ENCODE measurements at regions not wholly inside any gene's neighbourhood (a gene's known extent, or its start where the extent isn't known, plus 50 kb on each side); places are given as distances from the start of the nearest gene placed in this dataset.
"Not testable (repeated sequence)": the region's sequence is repeated elsewhere in the genome, so short reads cannot be mapped to it uniquely, and the experiment has no call there.

GRCh38 chr2:7755879-7756278, 838.7 kb downstream of the RNF144A start:
- TF ChIP-seq, protein P1, sequence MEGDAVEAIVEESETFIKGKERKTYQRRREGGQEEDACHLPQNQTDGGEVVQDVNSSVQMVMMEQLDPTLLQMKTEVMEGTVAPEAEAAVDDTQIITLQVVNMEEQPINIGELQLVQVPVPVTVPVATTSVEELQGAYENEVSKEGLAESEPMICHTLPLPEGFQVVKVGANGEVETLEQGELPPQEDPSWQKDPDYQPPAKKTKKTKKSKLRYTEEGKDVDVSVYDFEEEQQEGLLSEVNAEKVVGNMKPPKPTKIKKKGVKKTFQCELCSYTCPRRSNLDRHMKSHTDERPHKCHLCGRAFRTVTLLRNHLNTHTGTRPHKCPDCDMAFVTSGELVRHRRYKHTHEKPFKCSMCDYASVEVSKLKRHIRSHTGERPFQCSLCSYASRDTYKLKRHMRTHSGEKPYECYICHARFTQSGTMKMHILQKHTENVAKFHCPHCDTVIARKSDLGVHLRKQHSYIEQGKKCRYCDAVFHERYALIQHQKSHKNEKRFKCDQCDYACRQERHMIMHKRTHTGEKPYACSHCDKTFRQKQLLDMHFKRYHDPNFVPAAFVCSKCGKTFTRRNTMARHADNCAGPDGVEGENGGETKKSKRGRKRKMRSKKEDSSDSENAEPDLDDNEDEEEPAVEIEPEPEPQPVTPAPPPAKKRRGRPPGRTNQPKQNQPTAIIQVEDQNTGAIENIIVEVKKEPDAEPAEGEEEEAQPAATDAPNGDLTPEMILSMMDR (IDR thresholded peaks at IDR 0.05; ENCODE audit: insufficient read depth in 1 of 2, low read depth in 1 of 2, low read length in 1 of 2, severe bottlenecking in 1 of 2, unreplicated experiment in 1 of 2): no peak
- intact Hi-C loops (cut with micrococcal nuclease; ENCODE audit: unreplicated experiment): no loop called here
- ChIA-PET POLR2A (no interaction called here), CTCF (no interaction called here)
- Histone ChIP-seq H3K36me3 (ENCODE audit: control insufficient read depth, insufficient read depth, low read length) (no peaks in the 10 kb centered on the region), H3K4me3 (ENCODE audit: low read depth, low read length) (no peak overlapping the region), H3K27me3 (replicated peaks; ENCODE audit: control insufficient read depth, insufficient read depth, low read length) (no peaks in the 10 kb centered on the region), H3K4me1 (no peaks in the 10 kb centered on the region), H3K9me3 (peaks cover 12% of the 10 kb centered on the region)
- no TSS peak for BruUV-seq (replicated peaks)
- H3K9me3 Mint-ChIP-seq (ENCODE audit: unreplicated experiment): peaks cover 13% of the 10 kb centered on the region
- H3K4me3 Mint-ChIP-seq (ENCODE audit: unreplicated experiment): no peak overlapping the region
- peaks cover 3% of the 10 kb centered on the region for H3K27me3 Mint-ChIP-seq (ENCODE audit: insufficient read depth, unreplicated experiment)
- H3K36me3 Mint-ChIP-seq (ENCODE audit: insufficient read depth, unreplicated experiment): peaks cover 7% of the 10 kb centered on the region
- no peaks in the 10 kb centered on the region for H3K4me1 Mint-ChIP-seq (ENCODE audit: low read depth, unreplicated experiment)
- no peak for DNase-seq
- no peak overlapping the region for H3K27ac Mint-ChIP-seq (ENCODE audit: unreplicated experiment)

GRCh38 chr2:7758073-7758759, 841.0 kb downstream of the RNF144A start:
- CTCF ChIA-PET: no interaction called here
- Histone ChIP-seq H3K27me3 (replicated peaks; ENCODE audit: control insufficient read depth, insufficient read depth, low read length) (no peaks in the 10 kb centered on the region), H3K36me3 (ENCODE audit: control insufficient read depth, insufficient read depth, low read length) (no peaks in the 10 kb centered on the region), H3K9me3 (peaks cover 23% of the 10 kb centered on the region), H3K4me1 (no peaks in the 10 kb centered on the region), H3K4me3 (ENCODE audit: low read depth, low read length) (no peak overlapping the region)
- no TSS peak for BruUV-seq (replicated peaks)
- H3K4me3 Mint-ChIP-seq (ENCODE audit: unreplicated experiment): no peak overlapping the region
- H3K4me1 Mint-ChIP-seq (ENCODE audit: low read depth, unreplicated experiment): no peaks in the 10 kb centered on the region
- intact Hi-C loops (cut with micrococcal nuclease; ENCODE audit: unreplicated experiment): no loop called here
- DNase-seq: no peak
- no peak overlapping the region for H3K27ac Mint-ChIP-seq (ENCODE audit: unreplicated experiment)
- POLR2A ChIA-PET: no interaction called here
- TF ChIP-seq, protein P1 (IDR thresholded peaks at IDR 0.05; ENCODE audit: insufficient read depth in 1 of 2, low read depth in 1 of 2, low read length in 1 of 2, severe bottlenecking in 1 of 2, unreplicated experiment in 1 of 2): no peak
- peaks cover 7% of the 10 kb centered on the region for H3K36me3 Mint-ChIP-seq (ENCODE audit: insufficient read depth, unreplicated experiment)
- peaks cover 3% of the 10 kb centered on the region for H3K27me3 Mint-ChIP-seq (ENCODE audit: insufficient read depth, unreplicated experiment)
- peaks cover 24% of the 10 kb centered on the region for H3K9me3 Mint-ChIP-seq (ENCODE audit: unreplicated experiment)

- peaks cover 3% of the 10 kb centered on the region for H3K27me3 Mint-ChIP-seq (ENCODE audit: insufficient read depth, unreplicated experiment)
- no peak overlapping the region for H3K27ac Mint-ChIP-seq (ENCODE audit: unreplicated experiment)
- Histone ChIP-seq H3K36me3 (ENCODE audit: control insufficient read depth, insufficient read depth, low read length) (no peaks in the 10 kb centered on the region), H3K4me1 (no peaks in the 10 kb centered on the region), H3K4me3 (ENCODE audit: low read depth, low read length) (no peak overlapping the region), H3K27me3 (replicated peaks; ENCODE audit: control insufficient read depth, insufficient read depth, low read length) (no peaks in the 10 kb centered on the region), H3K9me3 (peaks cover 33% of the 10 kb centered on the region)
- no peak overlapping the region for H3K4me3 Mint-ChIP-seq (ENCODE audit: unreplicated experiment)
- peaks cover 24% of the 10 kb centered on the region for H3K9me3 Mint-ChIP-seq (ENCODE audit: unreplicated experiment)
- ChIA-PET CTCF (no interaction called here), POLR2A (no interaction called here)
- peaks cover 7% of the 10 kb centered on the region for H3K36me3 Mint-ChIP-seq (ENCODE audit: insufficient read depth, unreplicated experiment)
- H3K4me1 Mint-ChIP-seq (ENCODE audit: low read depth, unreplicated experiment): no peaks in the 10 kb centered on the region
- intact Hi-C loops (cut with micrococcal nuclease; ENCODE audit: unreplicated experiment): no loop called here
- TF ChIP-seq, protein P1 (IDR thresholded peaks at IDR 0.05; ENCODE audit: insufficient read depth in 1 of 2, low read depth in 1 of 2, low read length in 1 of 2, severe bottlenecking in 1 of 2, unreplicated experiment in 1 of 2): no peak
- no peak for DNase-seq
- no TSS peak for BruUV-seq (replicated peaks)
Observed at GRCh38 chr2:7759898-7760297, 842.7 kb downstream of the RNF144A start.

DNA sequence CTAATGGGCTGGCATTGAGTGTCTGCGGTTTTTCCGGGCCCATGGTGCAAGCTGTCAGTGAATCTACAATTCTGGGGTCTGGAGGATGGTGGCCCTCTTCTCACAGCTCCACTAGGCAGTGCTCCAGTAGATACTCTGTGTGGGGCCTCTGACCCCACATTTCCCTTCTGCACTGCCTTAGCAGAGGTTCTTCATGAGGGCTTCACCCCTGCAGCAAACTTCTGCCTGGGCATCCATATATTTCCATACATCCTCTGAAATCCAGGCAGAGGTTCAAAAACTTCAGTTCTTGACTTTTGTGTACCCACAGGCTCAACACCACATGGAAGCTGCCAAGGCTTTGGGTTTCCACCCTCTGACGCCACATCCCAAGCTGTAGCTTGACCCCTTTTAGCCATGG, 846.2 kb downstream of the RNF144A start:
- H3K36me3 ChIP-seq (ENCODE audit: control insufficient read depth, insufficient read depth, low read length); H3K4me1 Mint-ChIP-seq (ENCODE audit: low read depth, unreplicated experiment); H3K36me3 Mint-ChIP-seq (ENCODE audit: insufficient read depth, unreplicated experiment); H3K4me3 ChIP-seq (ENCODE audit: low read depth, low read length); BruUV-seq (replicated peaks); intact Hi-C loops (cut with micrococcal nuclease; ENCODE audit: unreplicated experiment); H3K27me3 ChIP-seq (replicated peaks; ENCODE audit: control insufficient read depth, insufficient read depth, low read length); CTCF ChIA-PET; H3K27me3 Mint-ChIP-seq (ENCODE audit: insufficient read depth, unreplicated experiment); H3K4me1 ChIP-seq; H3K27ac Mint-ChIP-seq (ENCODE audit: unreplicated experiment); DNase-seq; POLR2A ChIA-PET; H3K4me3 Mint-ChIP-seq (ENCODE audit: unreplicated experiment): not testable (repeated sequence)
- H3K9me3 Mint-ChIP-seq (ENCODE audit: unreplicated experiment): peaks cover 11% of the 10 kb centered on the region
- H3K9me3 ChIP-seq: peaks cover 32% of the 10 kb centered on the region

Measured in Caco-2 (cell line).